SKM-1 treated with dmso at 0.1 percent for 144 hours (cell line): ENCODE measurements at regions not wholly inside any gene's neighbourhood (a gene's known extent, or its start where the extent isn't known, plus 50 kb on each side); places are given as distances from the start of the nearest gene placed in this dataset.
"Not testable (repeated sequence)": the region's sequence is repeated elsewhere in the genome, so short reads cannot be mapped to it uniquely, and the experiment has no call there.

Experiments used
- DNase-seq: peaks from one replicate; lab custom pipeline; 2025; ENCODE audit not compliant: unreplicated experiment; lab: John Stamatoyannopoulos, UW

DNA sequence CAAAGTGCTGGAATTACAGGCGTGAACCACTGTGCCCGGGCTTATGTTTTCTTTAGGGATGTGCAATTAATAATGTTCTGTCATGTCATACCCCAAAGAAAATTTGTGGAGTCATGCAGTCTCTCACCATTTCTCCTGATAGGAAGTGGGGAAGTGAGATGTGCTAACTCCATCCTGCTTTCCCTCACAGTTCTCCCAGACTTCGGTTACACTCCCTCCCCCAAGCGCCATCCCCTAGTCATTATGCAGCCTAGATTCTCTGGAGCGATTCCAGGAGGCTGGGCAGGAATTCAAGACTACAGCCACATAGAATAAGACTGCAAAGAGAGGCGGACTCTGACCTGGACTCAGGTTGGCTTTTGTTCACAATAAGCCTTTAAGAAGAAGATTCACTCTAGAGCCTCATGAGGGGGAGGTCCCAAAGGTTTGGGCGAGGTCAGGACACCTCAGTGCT is 271.4 kb downstream of the ALDH8A1 start:
- no peak for DNase-seq

DNA sequence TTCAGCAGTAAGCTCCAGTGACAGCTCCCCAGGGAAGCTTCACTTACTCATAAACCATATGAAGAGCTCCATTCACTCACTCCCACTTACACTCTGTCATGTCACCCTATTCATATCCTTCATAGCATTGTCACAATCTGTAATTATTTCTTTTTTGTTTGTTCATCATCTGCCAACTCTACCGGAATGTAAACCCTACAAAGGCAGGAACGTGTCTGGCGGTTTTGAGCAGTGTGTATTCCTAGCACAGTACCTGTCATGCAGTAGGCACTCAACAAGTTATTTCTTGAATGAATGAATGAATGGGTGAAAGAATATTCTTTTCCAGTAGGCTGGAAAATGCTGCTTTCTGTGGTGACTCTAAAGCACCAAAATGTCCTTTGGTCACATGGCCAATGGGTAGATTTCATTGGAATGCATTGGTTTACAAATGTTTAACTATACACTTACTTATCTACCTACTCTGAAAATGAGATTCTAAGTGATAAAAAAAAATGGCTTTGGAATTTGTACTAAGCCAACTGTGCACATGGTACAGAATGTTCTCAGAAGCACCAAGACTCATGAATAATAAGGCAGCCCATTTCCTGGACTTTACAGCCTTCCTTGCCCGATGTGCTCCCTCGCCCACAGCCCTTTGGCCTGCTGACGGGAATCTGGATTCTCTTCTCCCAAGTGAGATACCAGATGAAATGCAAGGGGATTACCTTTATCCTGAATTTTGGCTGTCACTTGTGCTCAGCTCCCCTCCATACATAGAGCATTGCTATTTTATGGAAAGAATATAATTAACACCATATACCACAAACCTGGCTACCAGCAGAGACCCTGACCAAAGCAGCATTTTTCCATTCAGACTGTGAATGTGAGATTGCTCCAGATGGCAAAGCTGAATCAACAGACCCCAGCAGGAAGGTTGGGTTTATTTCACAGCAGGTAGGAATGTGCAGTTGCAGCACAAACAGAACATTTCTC is 273.3 kb downstream of the ALDH8A1 start:
- DNase-seq, result no peak

DNA sequence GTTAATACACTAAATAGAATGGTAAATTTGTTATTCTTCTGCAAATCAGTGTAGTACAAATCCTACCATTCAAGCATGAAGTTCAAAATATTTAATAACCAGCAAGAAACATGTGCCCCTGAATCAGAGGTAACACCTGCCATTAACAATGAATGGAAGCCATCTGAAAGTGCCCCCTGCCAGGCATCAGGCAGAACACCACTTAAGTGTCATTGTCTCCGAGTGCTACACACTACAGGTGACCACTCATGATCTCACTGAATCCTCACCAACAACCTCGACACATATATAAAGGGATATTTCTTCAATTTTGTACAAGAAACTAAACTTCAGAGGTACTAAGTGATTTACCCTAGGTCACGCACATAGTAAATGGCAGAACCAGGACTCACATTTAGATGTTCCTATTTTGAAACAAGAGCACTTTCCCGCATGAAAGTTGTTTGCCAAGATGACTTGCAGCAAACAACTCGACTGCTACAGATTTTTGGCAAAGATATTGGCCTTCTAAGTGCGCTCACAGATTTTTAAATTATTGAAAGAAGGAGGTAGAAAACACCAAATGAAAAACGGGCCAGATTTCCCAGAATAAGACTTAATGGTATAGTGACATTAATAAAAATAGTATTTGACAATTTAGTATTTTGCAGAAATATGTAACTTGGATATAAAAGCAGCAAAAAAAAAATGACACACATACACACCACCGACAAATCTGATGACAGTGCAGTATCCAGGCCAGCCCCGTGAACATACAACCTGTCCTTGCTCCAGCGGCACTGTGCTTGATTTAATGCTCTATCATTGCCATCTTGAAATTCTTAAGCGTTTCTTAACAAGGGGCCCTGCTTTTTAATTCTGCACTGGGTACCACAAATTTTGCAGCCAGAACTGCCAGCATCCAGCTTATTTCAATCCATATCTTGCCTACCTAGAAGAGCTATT is 274.5 kb downstream of the ALDH8A1 start:
- DNase-seq, result no peak

DNA sequence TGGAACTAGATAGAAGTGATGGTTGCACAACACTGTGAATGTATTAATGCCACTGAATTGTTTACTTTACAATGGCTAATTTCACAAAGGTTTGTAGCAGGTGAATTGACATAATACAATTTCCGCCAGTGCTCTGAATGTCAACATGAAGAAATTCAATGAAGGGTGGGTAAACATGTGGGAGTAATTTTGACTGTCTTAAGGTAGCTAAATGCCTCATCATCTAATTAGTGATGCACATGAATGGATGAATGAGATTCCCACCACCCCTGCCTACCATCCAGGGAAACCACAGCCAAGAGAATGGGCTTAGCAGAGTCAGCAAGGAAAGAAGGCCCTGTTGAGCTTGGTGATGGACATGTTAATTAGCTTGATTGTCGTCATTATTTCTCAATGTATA is 275.3 kb downstream of the ALDH8A1 start:
- DNase-seq, result no peak

DNA sequence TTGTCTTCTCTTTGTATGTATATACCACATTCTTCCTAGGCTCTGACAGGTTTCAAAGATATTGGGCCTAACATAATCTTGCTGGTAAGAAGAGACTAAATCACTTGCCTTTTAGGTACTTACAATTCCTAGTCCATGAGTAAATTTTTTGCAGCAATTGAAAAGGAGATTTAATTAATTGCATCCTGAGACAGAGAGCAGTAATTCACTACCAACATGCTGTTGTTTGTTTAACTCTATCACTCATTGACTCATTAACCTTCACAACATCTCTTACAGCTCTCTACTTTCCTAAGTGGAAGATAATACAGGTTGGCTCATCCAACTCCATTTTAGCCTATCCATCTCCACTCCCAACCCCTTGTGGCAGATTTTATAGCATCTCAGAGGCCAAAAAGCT is 280.4 kb downstream of the ALDH8A1 start:
- no peak for DNase-seq

DNA sequence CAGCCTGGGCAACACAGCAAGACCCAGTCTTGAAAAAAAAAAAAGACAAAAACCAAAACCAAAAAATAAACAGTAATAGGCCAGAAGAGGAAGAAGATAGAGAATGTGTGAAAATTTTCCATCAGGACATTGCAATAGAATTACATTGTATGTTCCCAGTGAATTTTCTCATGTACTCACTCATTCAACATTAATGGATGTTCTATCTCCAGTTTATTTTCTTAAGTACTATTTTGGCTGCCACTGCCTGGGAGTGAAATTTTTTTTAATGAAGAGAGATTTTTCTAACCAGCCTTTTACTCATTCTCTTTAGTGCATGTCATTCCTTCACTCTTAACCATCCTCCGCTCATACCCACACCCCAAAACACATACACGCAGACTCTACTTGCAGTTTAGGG is 282.8 kb downstream of the ALDH8A1 start:
- no peak for DNase-seq

DNA sequence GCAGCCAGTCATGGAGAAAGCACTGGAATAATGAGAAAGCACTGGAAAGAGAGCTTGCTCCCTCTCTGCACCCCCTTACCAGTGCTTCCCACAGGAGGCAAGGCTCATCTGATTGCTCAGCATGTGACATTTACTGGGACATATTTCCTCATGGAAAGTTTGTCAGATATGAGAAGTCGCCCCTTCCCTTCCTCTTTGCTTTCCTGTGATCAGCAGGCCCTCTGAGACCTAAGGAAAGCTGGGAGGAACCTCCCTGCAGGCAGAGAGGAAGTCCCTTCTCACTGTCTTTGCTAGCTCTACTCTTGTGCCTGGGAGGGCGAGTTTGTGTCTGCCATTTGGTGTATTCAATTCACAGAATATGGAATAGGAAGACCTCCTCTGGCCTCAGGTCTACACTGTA is 283.8 kb downstream of the ALDH8A1 start:
- no peak for DNase-seq

DNA sequence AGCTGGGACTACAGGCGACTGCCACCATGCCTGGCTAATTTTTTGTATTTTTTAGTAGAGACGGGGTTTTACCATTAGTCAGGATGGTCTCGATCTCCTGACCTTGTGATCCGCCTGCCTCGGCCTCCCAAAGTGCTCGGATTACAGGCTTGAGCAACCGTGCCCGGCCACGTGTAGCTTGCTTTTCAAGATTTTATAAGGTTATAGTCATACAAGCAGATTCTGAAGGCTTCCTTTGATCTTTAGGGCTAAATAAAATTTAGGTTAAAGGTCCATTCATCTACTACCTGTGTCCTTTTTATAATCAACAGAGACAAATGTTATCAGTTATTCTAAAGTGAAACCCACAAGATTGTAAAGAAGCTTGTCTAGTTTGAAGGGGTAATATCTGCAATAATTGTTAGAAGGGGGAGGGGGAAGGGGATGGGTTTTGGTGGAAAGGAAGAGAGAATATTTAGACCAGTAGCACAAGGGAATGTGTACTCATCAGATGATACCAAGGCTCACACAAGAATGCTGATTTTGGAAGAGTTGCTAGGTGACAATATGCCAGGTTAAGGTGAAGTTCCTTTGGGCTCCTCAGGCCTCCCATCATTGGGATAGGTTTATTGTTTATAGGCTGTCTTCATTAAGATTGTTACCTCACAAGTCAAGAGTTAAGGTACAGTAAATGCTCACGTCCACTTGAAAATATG is 284.7 kb downstream of the ALDH8A1 start:
- DNase-seq, result no peak

DNA sequence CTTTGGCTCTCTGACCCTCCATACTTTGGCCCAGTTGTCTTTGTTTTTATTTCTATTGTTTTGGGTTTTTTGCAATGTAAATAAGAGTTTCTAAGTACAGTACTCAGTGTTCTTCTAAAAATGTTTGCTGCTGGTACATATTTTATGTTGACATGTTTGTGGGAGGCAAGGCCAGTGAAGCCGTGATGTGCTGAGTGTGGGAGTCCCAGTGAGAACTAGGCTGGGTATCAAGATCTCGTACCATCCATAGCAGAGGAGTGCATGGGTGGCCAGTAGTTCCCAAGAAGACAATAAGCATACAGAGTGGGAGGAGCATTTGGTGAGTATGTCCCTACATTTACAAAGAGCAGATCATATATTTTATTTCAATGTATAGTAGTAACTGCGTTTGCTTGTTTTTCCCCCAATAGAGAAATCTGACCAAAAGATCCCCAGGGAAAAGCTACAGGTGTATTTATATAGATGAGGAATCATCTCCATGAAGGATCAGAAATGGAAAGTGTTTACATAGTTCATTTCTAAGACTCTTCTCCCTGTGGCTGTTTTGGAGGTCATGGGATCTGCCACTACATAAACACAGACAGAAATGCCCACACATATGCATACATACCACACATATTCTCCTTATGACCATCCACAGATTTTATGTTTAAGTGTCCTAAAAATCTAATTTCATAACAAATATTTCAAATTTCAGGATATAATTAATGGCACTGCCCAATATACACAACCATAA is 285.9 kb downstream of the ALDH8A1 start:
- DNase-seq, result no peak

DNA sequence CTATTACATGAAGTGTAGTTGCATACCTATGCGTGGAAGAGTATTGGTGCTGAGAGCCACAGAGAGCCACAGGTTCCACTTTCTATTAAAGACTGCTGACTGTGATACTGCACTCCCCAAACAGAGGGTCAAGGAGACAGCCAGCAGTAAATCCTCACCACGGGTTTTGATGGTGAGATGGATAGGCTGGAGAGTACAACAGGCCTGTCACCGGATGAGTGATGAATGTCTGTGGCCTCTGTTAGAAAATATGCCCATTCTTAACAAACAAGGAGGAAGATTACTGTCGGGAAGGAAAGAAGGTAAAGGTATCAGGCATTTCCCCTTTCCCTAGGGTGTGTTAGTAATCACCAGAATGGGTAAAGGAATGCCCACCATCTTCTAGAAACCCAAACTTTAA is 286.5 kb downstream of the ALDH8A1 start:
- DNase-seq, result no peak

DNA sequence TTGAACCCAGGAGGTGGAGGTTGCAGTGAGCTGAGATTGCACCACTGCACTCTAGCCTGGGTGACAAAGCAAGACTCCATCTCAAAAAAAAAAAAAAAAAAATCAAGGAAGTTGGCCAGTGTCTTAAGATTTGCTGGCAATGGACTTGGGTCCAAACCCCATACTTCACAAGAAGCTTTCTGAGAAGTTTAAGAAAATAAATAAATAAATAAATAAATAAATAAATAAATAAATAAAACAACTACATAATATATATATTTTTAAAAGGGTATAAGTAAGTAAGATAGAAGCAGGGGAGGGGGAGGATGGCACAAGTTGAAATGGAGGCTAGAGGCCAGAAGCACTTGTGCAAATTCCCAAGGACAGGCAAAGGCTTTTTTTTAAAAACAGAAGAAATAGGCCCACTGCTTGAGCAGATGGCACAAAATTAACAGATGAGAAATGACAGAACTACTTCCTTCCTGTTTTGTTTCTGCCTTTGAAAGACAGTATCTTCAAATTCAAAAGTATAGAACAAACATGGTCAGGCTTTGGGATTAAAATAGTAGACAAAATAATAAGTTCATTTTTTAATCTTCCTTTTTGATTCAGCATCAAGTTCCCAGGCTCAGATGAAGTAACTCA is 287.7 kb downstream of the ALDH8A1 start:
- DNase-seq, result no peak

DNA sequence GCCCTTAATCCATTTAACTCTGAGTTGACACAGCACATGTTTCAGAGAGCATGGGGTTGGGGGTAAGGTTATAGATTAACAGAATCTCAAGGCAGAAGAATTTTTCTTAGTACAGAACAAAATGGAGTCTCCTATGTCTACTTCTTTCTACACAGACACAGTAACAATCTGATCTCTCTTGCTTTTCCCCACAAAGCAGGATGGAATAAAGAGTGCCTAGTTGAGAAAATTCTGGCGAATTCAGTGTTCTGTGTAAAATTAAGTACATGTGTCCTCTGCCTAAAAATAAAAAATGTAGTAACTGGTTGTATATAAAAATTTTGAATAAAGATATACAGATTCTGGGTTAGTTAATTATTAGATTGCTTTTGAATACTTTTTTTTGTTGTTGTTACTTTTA is 290.0 kb downstream of the ALDH8A1 start:
- not testable (repeated sequence) for DNase-seq

DNA sequence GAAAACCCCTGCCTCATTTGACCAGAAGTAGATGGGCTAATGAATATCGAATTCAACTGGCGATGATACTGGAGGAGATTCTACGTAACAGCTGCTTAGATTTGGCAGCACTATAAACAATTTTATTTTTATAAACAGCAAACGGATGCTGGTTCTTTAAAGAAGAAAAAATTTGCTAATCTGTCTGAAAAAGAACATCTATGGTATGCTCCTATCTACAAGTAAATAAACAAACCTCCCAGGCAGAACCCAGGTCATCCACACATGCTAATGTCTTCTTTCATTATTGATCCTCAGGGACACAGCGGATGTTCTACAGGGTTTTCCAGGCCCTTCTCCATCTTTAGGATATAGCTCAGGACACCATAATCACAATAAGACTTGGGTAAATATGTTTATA is 291.3 kb downstream of the ALDH8A1 start:
- DNase-seq, result no peak

DNA sequence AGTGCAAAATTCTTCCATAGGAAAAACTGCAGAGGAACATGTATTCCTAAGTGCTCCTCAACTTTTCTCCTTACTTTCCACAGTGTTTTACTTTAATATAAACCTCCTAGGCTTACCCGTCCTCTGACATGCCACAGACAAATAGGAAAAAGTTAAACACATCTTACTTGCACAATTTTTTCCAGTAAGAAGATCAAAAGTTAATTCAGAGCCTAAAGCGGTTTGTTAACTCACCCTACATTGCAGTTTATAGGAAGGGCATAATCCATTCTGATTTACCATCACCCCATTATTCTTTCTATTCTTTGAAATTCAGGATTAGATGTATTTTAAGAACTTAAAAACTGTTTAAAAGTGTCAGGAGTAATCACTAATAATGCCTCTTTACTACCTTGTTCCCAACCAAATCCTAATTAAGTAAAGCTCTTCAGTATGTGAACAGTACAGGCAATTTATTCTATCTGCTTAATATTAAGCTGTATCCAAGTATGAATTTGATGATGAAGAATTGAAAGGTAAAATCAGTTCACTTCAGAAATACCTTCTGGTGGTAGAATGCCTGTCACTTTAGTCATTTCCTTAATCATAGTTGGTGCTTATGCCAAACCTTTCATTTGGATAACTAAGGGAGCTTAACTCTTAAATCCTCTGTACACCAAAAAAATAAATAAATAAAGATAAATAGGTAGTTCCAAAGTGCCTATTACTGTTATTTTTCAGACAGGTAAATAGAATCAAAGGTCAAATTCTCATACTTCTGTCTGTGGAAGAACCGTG is 292.0 kb downstream of the ALDH8A1 start:
- DNase-seq, result no peak

DNA sequence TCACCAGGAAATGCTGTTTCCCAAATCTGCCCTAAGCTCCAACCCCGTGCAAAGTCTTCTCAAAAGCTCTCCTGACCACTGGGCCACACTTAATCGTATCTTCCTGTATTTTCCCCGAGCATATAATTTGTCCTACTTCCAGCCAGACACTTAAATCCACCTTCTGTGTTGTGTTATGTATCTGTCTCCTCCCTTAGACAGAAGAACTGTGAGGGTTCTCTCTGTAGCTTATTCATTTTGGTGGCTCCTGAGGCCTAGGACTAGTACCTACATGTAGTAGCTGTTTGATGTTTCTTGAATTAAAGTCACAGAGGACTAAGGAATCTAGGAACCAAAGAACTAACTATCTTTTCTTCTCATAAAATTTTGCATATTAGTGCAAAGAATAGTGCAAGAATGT is 292.6 kb downstream of the ALDH8A1 start:
- DNase-seq, result no peak

DNA sequence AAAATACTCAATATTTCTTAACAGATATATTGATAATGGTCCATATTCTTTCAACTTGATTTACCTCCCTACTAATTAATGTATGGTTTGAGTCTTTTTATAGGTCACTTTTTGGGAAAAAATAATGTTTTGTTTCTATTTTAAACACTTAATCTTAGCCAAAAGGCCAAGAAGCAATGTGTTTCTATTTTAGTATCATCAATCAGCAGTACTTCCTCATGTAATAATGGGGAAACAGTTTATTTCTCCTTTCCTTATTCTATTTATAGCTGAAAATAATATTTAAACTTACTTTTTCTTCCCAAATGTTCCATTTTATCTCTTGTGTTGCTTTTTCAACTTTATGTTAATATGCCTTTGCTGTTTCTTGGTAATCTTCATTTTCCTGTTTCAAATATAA is 295.1 kb downstream of the ALDH8A1 start:
- DNase-seq, result no peak

DNA sequence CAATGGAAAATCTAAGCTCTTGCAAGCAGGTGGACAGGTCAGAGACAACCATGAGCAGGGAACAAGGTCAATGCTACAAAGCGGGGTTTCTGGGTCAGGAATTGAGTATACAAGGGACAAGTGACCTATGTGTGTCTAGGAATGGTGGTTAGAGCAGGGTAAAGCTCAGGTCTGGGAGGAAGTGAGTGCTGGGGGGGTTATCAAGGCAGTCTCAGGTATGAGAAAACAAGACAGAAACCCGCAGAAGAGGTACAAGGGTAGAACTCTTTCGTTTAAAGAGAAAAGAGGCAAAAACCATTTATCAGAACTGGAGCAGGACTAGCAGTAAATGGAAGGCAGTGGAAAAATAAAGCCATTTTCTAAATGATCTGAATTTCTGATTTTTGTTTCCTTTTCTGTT is 298.4 kb downstream of the ALDH8A1 start:
- no peak for DNase-seq

DNA sequence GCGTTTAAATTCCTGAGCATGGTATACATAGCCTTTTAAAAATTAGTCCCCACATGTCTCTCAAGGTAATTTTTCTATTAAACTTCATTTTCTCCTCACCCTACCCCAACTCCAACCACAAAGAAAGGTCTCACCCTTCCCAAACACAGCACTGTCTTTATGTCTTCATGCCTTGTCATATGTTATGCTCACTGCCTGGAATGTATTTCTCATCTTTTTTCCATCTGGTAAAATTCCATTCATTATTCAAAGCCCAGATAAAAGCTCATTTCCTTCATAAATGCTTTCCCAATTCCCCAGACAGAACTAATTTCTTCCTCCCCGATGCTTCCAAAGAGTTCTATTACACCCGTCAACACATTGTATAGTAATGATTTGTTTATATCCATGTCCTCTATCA is 302.0 kb downstream of the ALDH8A1 start:
- DNase-seq, result no peak

DNA sequence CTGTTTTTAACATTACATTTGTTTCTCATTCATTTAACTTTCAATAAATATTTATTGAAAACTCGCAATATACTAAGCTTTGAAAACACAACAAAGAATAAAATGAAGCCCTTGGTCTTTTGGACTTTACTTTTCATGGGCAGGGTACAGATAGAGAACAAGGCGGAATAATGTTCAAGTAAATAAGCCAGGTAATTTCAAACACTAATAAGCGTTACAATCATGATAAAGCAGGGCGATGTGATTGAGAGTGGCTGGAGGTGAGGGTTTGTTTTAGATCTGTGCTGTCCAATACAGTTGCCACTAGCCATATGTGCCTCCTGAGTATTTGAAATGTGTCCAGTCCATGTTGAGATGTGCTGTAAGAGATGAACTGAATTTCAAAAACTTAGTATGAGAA is 307.1 kb downstream of the ALDH8A1 start:
- DNase-seq, result no peak
